Urothelium cell line (cell line): ENCODE measurements at regions not wholly inside any gene's neighbourhood (a gene's known extent, or its start where the extent isn't known, plus 50 kb on each side); places are given as distances from the start of the nearest gene placed in this dataset.
"Not testable (repeated sequence)": the region's sequence is repeated elsewhere in the genome, so short reads cannot be mapped to it uniquely, and the experiment has no call there.

Experiments
- DNase-seq: peaks from one replicate; pipeline ENCODE4 v3.0.0; 2011; ENCODE audit warnings: low spot score, mixed read lengths
- FAIRE-seq: peaks from 2 replicates; lab custom pipeline; 2011; peaks lifted over from hg19 to GRCh38; lab: Jason Lieb, UNC

GRCh38 chrX:20718592-20719380 is 452.1 kb upstream of the RPS6KA3 start:
- DNase-seq (no peak), FAIRE-seq (no peak)

GRCh38 chrX:20715176-20715575 is 448.5 kb upstream of the RPS6KA3 start:
- FAIRE-seq = no peak

GRCh38 chrX:20712811-20713210 is 446.1 kb upstream of the RPS6KA3 start:
- FAIRE-seq = no peak
- DNase-seq = no peak

More at GRCh38 chrX:20715176-20715575, 448.5 kb upstream of the RPS6KA3 start:
- DNase-seq = no peak

GRCh38 chrX:20711366-20711765 is 444.7 kb upstream of the RPS6KA3 start:
- FAIRE-seq = no peak
- DNase-seq = no peak

GRCh38 chrX:20693078-20693477 is 426.4 kb upstream of the RPS6KA3 start:
- no peak for DNase-seq

GRCh38 chrX:20686256-20686655 is 419.5 kb upstream of the RPS6KA3 start:
- DNase-seq (no peak), FAIRE-seq (no peak)

More at GRCh38 chrX:20693078-20693477, 426.4 kb upstream of the RPS6KA3 start:
- FAIRE-seq = no peak

- FAIRE-seq = no peak
- DNase-seq = no peak
Measured at GRCh38 chrX:20685652-20686051, 418.9 kb upstream of the RPS6KA3 start.

GRCh38 chrX:20681683-20682082 is 415.0 kb upstream of the RPS6KA3 start:
- DNase-seq = no peak
- FAIRE-seq = no peak

- no peak for FAIRE-seq
- DNase-seq = no peak
Measured at GRCh38 chrX:20680998-20681397, 414.3 kb upstream of the RPS6KA3 start.

- FAIRE-seq (no peak), DNase-seq (no peak)
Measured at GRCh38 chrX:20672476-20672875, 405.8 kb upstream of the RPS6KA3 start.

- DNase-seq, FAIRE-seq: not testable (repeated sequence)
Measured at GRCh38 chrX:20671746-20672145, 405.0 kb upstream of the RPS6KA3 start.

GRCh38 chrX:20670611-20671010 is 403.9 kb upstream of the RPS6KA3 start:
- no peak for FAIRE-seq
- DNase-seq = no peak

- no peak for DNase-seq
- FAIRE-seq = no peak
Measured at GRCh38 chrX:20668550-20668949, 401.8 kb upstream of the RPS6KA3 start.

- DNase-seq = no peak
- FAIRE-seq = no peak
Measured at GRCh38 chrX:20666331-20666730, 399.6 kb upstream of the RPS6KA3 start.

GRCh38 chrX:20665481-20665880 is 398.8 kb upstream of the RPS6KA3 start:
- FAIRE-seq (no peak), DNase-seq (no peak)

GRCh38 chrX:20664774-20665173 is 398.1 kb upstream of the RPS6KA3 start:
- FAIRE-seq (no peak), DNase-seq (no peak)

GRCh38 chrX:20664131-20664530 is 397.4 kb upstream of the RPS6KA3 start:
- FAIRE-seq (no peak), DNase-seq (no peak)

- no peak for DNase-seq
- no peak for FAIRE-seq
Measured at GRCh38 chrX:20663336-20663735, 396.6 kb upstream of the RPS6KA3 start.

GRCh38 chrX:20656721-20657120 is 390.0 kb upstream of the RPS6KA3 start:
- no peak for FAIRE-seq
- DNase-seq = no peak

- FAIRE-seq (no peak), DNase-seq (no peak)
Measured at GRCh38 chrX:20654596-20655106, 387.9 kb upstream of the RPS6KA3 start.

GRCh38 chrX:20653070-20653469 is 386.4 kb upstream of the RPS6KA3 start:
- no peak for FAIRE-seq

GRCh38 chrX:20641954-20642353 is 375.2 kb upstream of the RPS6KA3 start:
- FAIRE-seq (no peak), DNase-seq (no peak)

More at GRCh38 chrX:20653070-20653469, 386.4 kb upstream of the RPS6KA3 start:
- no peak for DNase-seq
